Urinary bladder (tissue), 3 donors: ENCODE measurements at regions not wholly inside any gene's neighbourhood (a gene's known extent, or its start where the extent isn't known, plus 50 kb on each side); places are given as distances from the start of the nearest gene placed in this dataset.

Experiments
- DNase-seq: peaks from one replicate; pipeline ENCODE4 v3.0.0-alpha.2; 2015; ENCODE audit errors: extremely low spot score
- H3K27ac ChIP-seq: one replicate; pipeline ENCODE4 v1.5.1; 2013; ENCODE audit warnings: low read depth, mild to moderate bottlenecking, moderate library complexity
- H3K36me3 ChIP-seq: one replicate; pipeline ENCODE4 v1.6.1; 2013; ENCODE audit warnings: mild to moderate bottlenecking, moderate library complexity; ENCODE audit not compliant: insufficient read depth
- H3K4me1 ChIP-seq: one replicate; pipeline ENCODE4 v1.6.1; 2013; ENCODE audit warnings: mild to moderate bottlenecking, moderate library complexity; ENCODE audit not compliant: insufficient read depth
- H3K4me3 ChIP-seq: one replicate; pipeline ENCODE4 v1.5.1; 2013; ENCODE audit warnings: low read depth, low read length
- WGBS: extraction: QIAGEN DNeasy Blood & Tissue Kit; methylation state at CpG from one replicate; pipeline ENCODE4 v1.1.7; 2013; 5-methylcytosine and 5-hydroxymethylcytosine counted together
- donor health status: healthy with polysubstance abuse.
- donor health status: healthy.

DNA sequence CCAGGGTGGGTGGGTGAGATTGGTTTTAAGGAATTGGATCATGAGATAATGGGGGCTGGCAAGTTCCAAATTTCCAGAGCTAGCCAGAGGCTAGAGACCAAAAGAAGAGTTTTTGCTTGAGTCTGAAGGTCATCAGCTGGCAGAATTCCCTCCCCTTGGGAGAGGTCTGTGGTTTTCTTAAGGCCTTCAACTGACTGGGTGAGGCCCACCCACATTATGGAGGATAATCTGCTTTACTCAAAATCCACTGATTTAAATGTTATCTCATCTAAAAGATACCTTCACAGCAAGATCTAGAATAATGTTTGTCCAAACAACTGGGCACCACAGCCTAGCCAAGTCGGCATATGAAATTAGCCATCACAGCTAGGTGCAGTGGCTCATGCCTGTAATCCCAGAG, 156.4 kb downstream of the URB2 start:
- H3K4me3 ChIP-seq = no peak overlapping the region
- 95% methylated on average over 1 of the region's 1 CpG for WGBS
- DNase-seq = no peak

DNA sequence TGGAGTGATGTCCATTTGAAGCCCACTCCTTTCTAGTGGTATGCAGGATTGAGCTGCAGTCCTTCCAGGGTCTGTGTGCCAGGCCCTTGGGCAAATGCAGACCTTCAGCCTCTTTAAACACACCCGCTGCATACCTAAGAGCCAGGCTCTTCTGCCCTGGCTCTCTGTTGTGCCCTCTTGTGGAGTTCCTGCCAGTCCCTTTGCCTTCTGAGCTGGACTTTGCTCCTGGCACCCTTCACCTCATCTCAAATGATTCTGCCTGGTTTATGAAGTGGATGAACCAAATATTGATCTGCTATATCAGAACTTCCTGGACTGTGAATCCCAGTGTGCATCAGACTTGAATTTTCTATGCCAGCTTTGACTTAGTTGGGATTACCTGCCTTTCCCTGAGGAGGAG, 158.8 kb downstream of the URB2 start:
- H3K36me3 ChIP-seq = no peaks in the 10 kb centered on the region
- H3K4me1 ChIP-seq = no peaks in the 10 kb centered on the region
- 89% methylated on average over 1 of the region's 1 CpG for WGBS
- no peak for DNase-seq
- no peak overlapping the region for H3K27ac ChIP-seq
- H3K4me3 ChIP-seq = no peak overlapping the region

More for the DNA sequence above, 156.4 kb downstream of the URB2 start:
- H3K36me3 ChIP-seq = no peaks in the 10 kb centered on the region
- no peak overlapping the region for H3K27ac ChIP-seq
- H3K4me1 ChIP-seq = no peaks in the 10 kb centered on the region

DNA sequence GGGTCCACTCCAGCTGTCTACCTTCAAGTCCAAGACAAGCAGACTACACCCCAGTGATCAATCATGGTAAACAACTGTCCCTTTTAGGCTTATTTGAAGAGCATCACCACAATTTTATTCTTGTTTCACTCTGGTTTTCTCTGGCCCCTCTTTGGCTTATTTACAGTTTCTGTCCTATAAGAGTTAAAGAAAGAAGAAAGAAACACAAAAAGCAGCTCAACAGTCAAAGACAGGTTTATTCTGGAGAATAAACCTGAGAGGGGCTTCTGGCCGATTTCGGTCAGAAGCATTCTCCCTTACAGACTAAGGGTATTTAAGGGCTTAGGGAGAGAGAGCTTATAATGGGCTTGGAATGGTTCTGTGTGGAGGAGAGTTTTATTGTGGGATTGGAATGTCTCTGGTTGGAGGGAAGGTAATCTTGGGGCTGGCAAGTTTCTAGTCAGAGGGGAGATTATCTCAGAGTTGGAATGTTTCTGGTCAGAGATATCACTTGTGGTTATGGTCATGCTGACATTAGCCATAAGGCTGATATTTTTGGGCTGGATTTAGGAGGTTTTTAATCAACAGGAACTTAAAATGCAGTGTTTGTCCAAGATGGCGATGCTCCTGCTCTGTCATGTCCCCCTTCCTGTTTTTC, 161.0 kb downstream of the URB2 start:
- no peak for DNase-seq
- WGBS = 78% methylated on average over 3 of the region's 3 CpGs
- no peak overlapping the region for H3K4me3 ChIP-seq
- H3K27ac ChIP-seq = no peak overlapping the region
- no peaks in the 10 kb centered on the region for H3K36me3 ChIP-seq
- no peaks in the 10 kb centered on the region for H3K4me1 ChIP-seq

DNA sequence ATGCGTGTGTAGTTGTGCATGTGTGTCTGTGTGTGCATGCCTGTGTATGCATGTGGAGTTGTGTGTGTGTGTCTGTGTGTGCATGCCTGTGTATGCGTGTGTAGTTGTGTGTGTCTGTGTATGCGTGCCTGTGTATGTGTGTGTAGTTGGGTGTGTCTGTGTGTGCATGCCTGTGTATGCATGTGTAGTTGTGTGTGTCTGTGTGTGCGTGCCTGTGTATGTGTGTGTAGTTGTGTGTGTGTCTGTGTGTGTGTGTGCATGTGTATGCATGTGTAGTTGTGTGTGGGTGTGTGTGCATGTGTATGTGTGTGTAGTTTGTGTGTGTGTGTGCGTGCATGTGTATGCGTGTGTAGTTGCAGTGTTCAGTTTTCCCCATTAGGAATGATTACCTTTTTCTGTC, 162.0 kb downstream of the URB2 start:
- no peaks in the 10 kb centered on the region for H3K36me3 ChIP-seq
- 96% methylated on average over 6 of the region's 6 CpGs for WGBS
- no peak for DNase-seq

DNA sequence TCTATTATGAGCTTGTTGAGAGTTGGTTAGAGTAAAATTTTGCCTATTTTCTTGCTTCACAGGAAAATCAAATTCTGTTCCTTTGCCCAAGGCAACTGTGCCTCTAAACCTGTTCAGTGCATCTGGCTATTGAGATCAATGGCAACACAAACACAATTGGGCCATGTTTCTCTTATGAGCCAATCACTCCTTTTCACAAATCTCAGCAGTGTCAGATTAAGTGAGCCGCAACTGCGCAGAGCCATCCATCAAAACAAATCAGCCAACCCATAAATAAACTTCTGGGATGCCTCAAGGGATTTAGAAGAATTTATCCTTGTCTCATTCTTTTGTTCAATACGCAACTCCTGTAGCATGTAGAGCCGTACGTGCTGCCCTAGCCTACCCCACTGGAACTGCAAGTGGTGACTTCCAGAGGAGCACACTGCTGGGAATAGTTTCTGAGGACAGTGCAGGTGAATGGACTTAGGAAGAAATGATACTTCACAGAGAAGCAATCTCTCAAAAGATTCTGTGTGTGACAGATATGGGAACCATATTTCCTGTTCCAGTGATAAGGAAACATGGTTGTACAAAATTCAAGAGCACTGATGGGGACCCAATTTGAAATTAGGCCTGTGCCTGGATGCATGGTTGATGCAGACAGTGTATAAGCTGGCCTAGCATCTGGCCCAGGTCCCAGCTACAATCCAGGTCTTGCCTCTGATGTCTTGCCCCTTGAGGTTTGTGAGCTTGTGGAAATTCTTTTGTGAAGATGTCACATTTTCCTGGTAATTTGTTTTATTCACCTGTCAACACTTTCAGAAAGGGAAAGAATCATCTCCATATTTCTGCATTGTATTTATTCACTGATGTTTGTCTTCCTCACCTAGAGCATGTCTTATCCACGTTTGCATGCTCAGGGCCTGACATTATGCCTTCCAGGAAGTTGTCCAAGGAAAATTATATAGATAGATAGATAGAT, 166.2 kb downstream of the URB2 start:
- 74% methylated on average over 6 of the region's 6 CpGs for WGBS
- H3K4me3 ChIP-seq = no peak overlapping the region

More for the DNA sequence above, 162.0 kb downstream of the URB2 start:
- Histone ChIP-seq H3K4me1 (no peaks in the 10 kb centered on the region), H3K4me3 (no peak overlapping the region), H3K27ac (no peak overlapping the region)

DNA sequence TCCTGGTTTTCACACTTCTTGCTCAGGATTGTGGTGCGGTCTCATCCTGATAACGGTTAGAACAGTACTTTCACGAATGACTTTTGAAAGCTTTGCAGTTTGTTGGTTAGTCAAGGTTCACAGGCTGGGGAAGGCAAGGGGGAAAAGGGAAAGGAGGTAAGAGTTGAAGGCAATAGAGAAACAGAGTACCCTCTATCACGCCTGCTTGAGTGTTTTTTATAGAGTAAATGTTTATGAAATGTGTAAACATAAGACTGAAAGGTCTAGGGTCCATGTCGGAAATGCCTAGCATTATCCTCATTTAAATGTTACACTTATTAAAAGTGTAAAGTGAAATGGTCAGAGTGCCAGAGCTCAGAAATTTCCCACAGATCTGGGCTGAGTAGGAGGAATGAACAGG, 167.4 kb downstream of the URB2 start:
- no peak for DNase-seq
- H3K4me1 ChIP-seq = no peaks in the 10 kb centered on the region
- no peak overlapping the region for H3K4me3 ChIP-seq
- 39% methylated on average over 5 of the region's 5 CpGs for WGBS
- H3K36me3 ChIP-seq = no peaks in the 10 kb centered on the region
- H3K27ac ChIP-seq = no peak overlapping the region

More for the DNA sequence above, 166.2 kb downstream of the URB2 start:
- no peak overlapping the region for H3K27ac ChIP-seq
- no peak for DNase-seq
- H3K4me1 ChIP-seq = no peaks in the 10 kb centered on the region
- no peaks in the 10 kb centered on the region for H3K36me3 ChIP-seq

DNA sequence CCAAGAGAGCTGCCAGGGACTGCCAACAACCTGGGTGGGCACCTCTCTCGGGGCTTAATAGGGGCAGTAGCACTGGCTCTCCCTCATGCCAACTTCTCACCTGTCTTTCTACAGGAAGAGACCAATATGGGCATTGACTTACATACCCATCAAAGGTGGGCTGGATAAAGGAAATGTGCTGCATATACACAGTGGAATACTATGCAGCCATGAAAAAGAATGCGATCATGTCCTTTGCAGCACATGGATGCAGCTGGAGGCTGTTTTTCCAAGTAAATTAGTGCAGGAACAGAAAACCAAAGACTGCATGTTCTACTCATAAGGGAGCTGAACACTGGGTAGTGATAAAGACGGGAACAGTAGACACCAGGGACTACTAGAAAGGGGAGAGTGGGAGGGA, 172.5 kb downstream of the URB2 start:
- no peak for DNase-seq
- Histone ChIP-seq H3K36me3 (no peaks in the 10 kb centered on the region), H3K4me1 (no peaks in the 10 kb centered on the region), H3K4me3 (no peak overlapping the region), H3K27ac (no peak overlapping the region)
- 97% methylated on average over 3 of the region's 3 CpGs for WGBS

DNA sequence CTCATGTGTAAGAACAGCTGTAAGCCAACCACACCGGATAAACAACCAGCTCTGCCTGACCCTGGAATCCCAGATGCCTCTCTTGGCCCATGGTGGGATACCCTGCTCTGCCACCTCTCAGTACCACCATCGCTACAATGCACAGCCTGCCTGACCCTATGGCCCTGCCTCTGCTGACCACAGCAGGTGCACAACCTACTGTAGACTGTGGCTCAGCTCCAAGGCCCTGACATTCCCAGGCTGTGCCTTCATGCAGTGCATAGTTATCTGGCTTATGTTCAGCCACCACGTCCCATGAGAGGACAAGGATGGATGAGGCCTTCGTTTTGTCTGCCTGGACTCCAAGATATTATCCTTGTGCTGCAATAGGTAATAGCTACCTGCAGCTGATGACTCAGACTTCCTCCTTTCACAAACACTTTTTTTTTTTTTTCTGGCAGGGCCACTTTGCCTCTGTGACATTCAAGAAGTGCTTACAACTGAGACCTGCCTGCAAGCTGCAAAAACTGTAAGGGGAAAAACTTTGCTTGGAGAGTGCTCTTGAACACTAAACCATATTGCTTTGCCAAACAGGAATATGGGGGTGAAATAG, 177.7 kb downstream of the URB2 start:
- 80% methylated on average over 4 of the region's 4 CpGs for WGBS
- Histone ChIP-seq H3K36me3 (no peaks in the 10 kb centered on the region), H3K4me1 (no peaks in the 10 kb centered on the region), H3K4me3 (no peak overlapping the region), H3K27ac (no peak overlapping the region)
- peak; percentile 17 for DNase-seq

DNA sequence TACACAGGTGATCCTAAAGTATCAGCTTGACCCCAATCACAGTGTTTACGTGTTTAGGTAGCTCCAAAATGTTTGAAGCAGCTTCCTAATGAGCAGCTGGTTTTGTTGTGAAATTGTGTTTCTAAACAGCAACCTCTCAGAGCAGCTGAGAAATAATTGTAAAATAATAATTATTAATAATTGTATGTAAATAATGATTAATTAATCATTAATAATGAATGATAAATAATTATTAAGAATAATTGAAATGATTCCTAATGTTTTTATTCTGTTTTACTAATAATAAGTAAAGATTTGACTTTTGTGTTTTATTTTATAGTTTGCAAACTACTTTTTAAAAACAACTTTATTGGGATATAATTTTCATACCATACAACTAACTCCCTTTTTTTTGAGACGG, 182.2 kb downstream of the URB2 start:
- H3K36me3 ChIP-seq = no peaks in the 10 kb centered on the region
- no peaks in the 10 kb centered on the region for H3K4me1 ChIP-seq
- H3K4me3 ChIP-seq = no peak overlapping the region
- no peak for DNase-seq
- WGBS = 84% methylated on average over 2 of the region's 2 CpGs
- no peak overlapping the region for H3K27ac ChIP-seq

DNA sequence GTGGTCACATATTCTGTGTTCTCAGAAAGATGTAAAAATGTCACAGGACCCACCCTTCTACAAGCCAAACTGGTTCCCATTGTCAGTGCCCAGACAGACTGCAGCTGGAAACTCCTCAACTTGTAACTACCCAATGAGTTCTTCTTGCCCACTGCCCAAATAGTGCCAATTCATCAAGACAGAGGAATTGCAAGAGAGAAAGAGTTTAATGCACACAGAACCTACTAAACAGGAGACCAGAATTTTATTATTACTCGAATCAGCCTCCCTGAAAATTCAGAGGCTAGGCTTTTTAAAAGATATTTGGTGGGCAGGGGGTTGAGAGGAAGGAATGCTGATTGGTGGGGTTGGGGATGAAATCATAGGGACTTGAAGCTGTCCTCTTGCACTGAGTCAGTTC, 184.1 kb downstream of the URB2 start:
- H3K27ac ChIP-seq = no peak overlapping the region
- H3K4me1 ChIP-seq = no peaks in the 10 kb centered on the region
- no peak overlapping the region for H3K4me3 ChIP-seq
- no peak for DNase-seq
- no peaks in the 10 kb centered on the region for H3K36me3 ChIP-seq
- 72% methylated on average over 1 of the region's 1 CpG for WGBS

DNA sequence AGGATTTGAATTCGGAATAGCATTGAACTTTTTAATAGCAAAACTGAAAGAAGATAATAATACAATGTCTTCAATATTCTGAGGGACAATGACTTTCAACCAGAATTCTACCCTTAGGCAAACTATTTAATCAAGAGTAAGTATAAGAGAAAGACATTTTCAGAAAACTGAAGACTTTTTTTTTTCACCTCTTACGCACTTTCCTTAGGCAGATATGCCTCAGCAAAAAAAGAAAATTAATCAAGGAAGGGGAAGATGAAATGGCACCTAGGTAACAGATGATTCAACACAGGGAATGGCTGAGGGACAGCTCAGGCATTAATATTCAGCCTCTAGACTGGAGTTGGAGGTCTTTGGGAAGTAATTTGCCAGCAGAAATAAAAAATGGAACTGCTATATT, 184.9 kb downstream of the URB2 start:
- no peak overlapping the region for H3K27ac ChIP-seq
- no peaks in the 10 kb centered on the region for H3K4me1 ChIP-seq
- no peaks in the 10 kb centered on the region for H3K36me3 ChIP-seq
- WGBS = 87% methylated on average over 2 of the region's 2 CpGs
- no peak overlapping the region for H3K4me3 ChIP-seq
- DNase-seq = no peak

DNA sequence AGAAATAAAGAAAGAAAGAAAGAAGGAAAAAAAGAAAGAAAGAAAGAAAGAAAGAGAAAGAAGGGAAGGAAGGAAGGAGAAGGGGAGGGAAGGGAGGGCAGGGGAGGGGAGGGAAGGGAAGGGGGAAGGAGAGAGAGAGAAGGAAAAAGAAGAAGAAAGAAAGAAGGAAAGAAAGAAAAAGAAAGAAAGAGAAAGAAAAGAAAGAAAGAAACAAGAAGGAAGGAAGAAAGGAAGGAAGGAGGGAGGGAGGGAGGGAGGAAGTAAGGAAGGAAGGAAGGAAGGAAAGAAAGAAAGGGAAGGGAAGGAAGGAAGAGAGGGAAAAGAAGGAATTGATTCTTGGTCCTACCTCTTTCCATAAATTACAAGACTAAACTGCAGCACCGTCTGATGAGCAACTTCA, 186.1 kb downstream of the URB2 start:
- Histone ChIP-seq H3K36me3 (no peaks in the 10 kb centered on the region), H3K27ac (no peak overlapping the region), H3K4me3 (no peak overlapping the region), H3K4me1 (no peaks in the 10 kb centered on the region)
- 78% methylated on average over 1 of the region's 1 CpG for WGBS
- no peak for DNase-seq

DNA sequence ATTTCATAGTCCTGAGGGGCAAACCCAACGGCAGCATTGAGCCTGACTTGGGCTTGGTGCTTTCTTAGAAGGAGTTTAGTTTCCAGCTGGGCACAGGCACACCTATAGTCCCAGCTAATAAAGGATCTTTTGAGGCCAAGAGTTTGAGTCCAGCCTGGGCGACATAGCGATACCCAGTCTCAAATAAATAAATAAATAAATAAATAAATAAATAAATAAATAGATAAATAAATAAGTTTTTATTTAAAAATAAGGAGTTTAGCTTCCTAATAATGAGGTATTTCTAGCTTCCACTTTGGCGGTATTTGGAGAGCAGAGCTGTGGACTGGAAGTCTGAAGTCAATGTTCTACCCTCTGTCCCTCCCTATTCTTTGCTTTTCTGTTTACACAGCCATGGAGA, 186.6 kb downstream of the URB2 start:
- no peaks in the 10 kb centered on the region for H3K36me3 ChIP-seq
- no peak overlapping the region for H3K27ac ChIP-seq
- no peak overlapping the region for H3K4me3 ChIP-seq
- no peaks in the 10 kb centered on the region for H3K4me1 ChIP-seq
- no peak for DNase-seq
- 89% methylated on average over 4 of the region's 4 CpGs for WGBS

DNA sequence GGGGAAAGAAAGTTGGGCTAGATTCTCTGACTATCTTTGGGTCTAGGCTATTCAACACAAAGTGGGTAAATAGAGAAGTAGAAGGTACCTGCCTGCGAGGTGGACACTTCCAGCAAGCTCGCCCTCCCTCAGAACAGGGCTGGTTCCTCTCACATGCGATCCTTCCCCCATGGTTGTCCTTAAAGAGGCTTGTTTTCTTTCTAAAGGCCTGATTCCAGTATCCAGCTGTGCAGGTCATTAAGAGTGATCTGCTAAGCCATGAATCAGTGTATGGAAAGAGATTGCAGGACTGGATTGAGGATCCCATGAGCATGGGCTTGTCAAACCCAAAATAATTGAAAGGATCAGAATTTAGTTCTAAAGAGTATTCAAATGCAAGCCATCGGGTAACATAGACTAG, 189.0 kb downstream of the URB2 start:
- WGBS = 90% methylated on average over 4 of the region's 4 CpGs
- H3K4me3 ChIP-seq = no peak overlapping the region
- H3K27ac ChIP-seq = no peak overlapping the region
- no peaks in the 10 kb centered on the region for H3K36me3 ChIP-seq
- no peak for DNase-seq
- no peaks in the 10 kb centered on the region for H3K4me1 ChIP-seq
